SKM-1 (cell line): ENCODE measurements at regions not wholly inside any gene's neighbourhood (a gene's known extent, or its start where the extent isn't known, plus 50 kb on each side); places are given as distances from the start of the nearest gene placed in this dataset.

Experiments used
- DNase-seq: peaks from one replicate; lab custom pipeline; 2025; ENCODE audit not compliant: unreplicated experiment; lab: John Stamatoyannopoulos, UW

DNA sequence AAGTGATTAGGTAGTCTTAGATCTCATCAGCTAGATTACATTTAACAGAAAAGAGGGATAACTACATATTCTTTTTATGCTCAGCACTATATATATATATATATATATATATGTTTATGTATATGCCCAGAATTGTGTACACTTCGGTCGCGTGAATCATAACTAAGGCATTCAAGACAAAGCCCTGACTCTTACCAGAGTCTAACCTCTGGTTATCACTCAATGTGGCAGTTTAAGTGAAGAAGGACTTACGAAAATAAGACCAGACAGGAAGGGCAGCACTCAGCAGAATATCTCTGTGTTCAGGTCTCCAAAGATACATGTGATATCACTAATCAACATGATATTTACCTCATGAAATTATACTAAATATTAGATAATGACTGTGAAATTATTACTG is 1326.7 kb downstream of the MRPL39 start:
- no peak for DNase-seq

DNA sequence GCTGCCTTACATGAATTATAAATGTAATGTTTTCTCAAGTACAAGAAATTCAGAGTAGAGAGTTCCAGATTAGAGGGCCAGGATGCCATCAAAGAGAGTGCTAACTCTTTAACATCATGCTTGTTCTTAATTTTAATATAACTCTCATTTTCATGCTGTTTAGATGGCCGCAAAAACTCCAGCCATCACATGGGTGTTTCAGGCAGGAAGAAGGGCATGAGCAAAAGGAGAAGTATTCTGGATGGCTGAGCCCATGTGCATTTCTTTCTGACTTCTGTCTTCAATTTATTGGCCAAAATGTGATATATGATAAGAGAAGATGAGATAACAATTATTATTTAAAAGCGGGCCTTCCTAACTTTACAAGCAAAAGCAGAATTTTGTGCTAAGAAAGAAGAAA is 1328.6 kb downstream of the MRPL39 start:
- no peak for DNase-seq

DNA sequence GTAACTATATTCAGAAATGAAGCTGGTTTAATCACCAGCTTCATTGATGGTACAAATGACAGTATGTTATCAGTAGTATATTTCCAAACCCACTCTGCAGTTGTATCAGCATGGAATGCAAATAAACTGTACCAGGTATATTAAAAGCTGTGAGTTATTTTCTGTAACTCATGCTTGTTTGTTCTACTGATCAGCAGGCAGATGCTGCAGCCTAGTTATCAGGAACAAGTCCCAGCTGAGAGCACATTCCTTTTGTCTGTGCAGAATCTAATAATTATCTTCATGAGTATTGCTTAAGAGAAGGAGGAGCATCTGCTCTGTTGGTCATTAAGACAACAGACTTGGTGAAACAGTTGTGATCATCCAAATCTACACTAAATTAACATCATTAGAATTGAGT is 1331.1 kb downstream of the MRPL39 start:
- DNase-seq, result no peak

DNA sequence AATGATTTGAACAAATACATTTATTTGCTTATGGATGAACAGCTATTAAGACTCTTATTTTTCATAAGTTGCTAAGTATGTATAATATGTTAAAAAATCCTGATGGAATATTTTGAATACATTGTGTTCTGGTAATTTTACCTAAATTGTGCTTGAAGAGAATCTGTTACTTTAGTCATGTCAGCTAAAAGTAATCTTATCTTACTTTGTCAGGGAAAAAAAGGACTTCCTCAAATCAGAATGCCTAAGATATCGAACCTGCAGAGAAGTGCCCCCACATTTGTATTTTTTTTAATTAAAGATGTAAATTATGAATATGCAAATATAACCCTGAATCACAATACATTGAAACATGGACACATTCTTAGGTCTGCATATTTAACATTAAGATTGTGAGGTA is 1331.7 kb downstream of the MRPL39 start:
- DNase-seq, result no peak

DNA sequence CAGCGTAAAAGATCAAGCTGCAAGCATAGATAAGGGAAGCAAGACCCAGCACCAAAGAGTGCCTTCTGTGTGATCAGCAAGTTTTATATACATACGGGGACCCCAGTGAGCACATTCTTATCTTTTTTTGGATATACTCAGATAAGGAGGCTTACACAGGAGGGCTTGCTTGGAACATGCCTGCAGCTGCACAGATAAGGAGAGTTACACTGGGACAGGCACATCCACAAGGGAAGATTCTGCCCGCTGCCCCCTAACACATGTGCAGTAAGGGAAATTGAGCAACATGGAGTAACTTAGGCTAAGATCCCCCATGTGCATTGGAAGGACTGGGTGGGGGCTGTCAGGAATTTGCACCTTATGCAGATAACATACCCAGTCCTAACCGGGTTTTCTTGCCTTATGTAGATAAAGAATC is 1334.8 kb downstream of the MRPL39 start:
- DNase-seq, result no peak

DNA sequence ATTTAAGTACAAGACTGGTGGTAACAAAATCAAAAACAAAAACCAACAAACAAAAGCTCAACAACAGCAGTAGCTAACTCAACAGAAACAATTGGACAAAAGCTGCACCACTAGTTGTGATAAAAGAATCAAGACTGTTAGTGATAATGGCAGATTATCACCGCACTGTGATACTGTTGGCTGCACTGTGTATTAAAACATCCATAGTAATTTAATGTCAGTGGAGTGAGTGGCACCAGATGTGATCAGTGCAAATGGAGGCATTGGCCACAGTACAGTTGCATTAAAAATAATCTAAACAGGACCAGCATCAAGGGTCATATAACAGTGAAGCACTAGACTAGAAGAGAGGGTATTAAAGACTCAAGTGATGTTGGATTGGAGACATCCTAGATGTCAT is 1341.3 kb downstream of the MRPL39 start:
- no peak for DNase-seq

DNA sequence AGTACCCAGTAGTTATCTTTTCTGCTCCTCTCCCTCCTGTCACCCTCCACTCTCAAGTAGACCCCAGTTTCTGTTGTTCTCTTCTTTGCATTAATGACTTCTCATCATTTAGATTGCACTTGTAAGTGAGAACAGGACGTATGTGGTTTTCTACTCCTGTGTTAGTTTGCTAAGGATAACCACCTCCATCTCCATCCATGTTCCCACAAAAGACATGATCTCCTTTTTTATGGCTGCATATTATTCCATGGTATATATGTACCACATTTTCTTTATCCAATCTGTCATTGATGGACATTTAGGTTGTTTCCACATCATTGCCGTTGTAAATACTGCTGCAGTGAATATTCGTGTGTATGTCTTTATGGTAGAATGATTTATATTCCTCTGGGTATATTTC is 1346.5 kb downstream of the MRPL39 start:
- DNase-seq, result no peak

DNA sequence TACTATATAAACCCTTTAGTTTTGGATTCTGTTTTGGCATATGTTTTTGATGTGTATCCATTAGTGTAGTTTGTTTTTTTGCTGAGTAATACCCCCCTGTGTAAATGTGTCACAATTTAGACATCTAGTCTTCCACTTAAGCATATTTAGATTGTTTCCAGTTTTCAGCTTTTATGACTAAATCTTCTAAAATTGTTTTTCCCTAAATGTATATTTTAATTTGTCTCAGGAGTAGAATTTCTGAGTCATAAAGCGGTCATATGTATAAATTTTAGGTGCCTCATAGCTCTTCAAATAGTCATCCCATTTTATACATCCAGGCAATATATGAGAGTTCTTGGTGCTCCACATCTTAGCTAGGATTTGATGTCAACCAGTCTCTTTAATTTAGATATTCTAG is 1348.0 kb downstream of the MRPL39 start:
- no peak for DNase-seq

DNA sequence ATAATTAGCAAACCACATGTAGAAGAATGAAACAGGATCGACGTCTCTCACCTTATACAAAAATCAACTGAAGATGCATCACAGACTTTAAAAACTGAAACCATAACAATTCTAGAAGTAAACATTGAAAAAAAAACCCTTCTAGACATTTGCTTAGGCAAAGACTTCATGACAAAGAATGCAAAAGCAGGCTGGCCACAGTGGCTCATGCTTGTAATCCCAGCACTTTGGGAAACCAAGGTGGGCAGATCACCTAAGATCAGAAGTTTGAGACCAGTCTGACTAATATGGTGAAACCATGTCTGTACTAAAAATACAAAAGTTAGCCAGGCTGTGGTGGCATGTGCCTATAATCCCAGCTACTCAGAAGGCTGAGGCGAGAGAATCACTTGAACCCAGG is 1351.7 kb downstream of the MRPL39 start:
- no peak for DNase-seq

DNA sequence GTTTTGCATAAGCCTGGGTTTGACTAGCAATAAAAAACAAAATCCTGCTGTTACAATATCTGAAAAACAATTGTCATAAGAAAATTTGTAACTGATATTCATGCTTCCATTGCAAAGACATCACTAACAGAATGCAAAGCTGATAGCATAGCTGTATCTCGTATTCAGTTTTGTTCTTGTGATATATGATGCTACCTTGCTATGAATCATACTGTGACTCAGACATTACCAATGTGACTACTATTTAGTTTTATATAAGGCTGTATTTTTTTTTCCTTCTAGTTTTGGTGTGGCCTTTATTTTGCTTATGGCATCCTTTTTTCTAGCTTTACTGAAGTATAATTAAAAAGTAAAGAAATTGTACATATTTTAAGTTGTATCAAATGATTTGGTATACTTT is 1381.8 kb downstream of the MRPL39 start:
- no peak for DNase-seq

DNA sequence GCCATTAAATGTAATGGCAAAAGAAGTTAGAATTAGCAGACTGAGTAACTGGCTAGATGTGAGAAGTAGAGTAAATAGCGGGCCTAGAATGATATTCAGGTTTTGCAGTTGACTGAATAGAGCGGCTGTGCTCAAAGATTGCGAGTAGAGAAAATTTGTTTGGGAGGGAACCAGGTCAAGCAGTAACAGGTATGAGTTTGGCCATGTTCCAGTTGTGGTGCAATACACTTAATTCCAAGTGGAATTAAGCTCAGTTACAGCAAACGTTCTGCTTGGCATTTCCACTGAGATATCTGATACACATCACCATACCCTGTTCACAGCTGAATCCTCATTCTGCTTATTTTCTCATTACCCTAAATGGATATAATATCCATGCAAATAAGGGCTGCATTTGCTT is 1382.9 kb downstream of the MRPL39 start:
- DNase-seq, result no peak

DNA sequence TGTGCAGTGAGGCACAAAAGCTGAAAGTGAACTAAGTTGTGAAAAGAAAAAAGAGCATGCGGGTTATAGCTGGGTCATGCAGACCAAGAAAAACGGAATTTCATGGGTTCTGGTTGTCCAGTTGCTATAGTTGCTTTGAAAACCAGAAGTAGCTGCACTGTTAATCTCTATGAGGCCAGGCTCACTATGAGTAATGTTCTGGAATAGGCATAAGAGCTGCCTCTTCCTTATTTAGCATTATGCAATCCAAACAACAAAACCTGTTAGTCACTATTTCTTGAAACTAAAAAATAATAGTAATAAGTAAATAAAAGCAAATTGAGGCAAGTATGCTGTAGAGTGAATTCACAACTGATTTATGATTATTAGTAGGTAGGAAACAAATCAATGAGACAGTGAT is 1383.7 kb downstream of the MRPL39 start:
- DNase-seq, result no peak

DNA sequence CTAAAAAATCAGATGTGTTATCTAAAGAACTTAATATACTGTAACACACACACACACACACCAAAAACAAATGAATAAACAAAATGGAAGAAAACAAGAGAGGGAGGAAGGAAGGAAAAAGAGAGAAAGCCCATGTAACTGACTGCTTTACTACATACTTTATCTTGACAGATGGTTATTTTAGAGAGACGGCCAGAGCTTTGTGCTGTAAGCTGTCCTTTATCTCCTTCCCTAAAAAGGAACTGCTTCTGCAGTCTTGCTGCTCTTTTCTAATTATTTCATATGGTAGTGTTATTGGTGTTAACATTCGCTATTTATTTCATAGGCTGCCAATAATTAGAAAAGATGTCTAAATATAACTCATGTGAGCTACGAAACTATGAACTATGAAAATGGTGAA is 1384.6 kb downstream of the MRPL39 start:
- DNase-seq, result no peak

DNA sequence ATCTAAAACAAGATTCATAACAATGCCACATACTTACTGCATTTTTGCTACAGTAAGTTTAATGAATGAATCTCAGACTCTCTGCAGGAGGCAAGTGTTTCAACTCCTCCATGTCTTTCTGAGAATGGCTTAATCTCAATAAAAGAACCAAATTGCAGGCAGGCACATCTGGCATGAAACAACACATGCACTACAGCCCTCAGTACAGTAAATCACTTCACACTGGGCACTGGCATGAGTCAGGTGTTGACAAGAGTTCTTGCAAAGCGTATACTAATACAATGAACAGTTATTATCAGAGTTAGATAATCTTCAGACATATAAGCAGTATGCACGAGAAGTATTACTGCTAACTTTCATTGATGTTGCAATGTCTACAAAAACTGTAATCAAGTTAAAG is 1386.8 kb downstream of the MRPL39 start:
- no peak for DNase-seq

DNA sequence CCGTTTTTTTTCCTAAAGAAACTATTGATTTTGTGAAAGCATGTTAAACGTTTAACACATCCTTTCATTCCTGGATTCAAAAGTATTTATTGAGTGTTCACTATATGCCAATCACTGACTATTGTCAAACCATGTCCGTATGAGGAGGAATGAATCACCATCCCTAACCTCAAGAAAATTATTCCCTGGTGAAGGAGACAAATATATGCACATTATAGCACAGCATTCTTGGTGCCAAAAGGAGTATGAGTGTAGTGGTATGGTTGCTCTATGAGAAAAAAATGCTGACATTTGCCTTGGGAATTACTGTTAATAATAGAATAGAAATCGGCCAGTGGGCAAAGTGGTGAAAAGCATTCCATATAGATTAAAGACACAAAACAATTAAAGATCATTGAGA is 1390.1 kb downstream of the MRPL39 start:
- no peak for DNase-seq

DNA sequence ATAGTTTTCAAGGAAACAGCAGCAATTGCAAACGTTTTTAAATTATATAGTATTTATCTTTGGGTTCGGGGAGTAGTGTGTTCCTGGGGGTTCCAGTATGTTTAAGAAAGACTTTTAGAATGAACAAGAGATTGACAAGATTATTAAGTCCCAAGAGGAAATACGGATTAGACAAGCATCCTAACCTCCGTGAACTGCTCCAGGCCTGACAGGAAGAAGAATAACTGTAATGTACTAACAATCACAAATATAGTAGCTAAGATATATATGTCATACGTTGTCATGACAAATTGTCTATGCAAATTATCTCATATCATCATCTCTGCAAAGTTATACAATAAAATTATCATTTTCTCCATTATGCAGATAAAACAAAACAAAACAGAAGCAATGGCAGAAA is 1397.2 kb downstream of the MRPL39 start:
- no peak for DNase-seq

DNA sequence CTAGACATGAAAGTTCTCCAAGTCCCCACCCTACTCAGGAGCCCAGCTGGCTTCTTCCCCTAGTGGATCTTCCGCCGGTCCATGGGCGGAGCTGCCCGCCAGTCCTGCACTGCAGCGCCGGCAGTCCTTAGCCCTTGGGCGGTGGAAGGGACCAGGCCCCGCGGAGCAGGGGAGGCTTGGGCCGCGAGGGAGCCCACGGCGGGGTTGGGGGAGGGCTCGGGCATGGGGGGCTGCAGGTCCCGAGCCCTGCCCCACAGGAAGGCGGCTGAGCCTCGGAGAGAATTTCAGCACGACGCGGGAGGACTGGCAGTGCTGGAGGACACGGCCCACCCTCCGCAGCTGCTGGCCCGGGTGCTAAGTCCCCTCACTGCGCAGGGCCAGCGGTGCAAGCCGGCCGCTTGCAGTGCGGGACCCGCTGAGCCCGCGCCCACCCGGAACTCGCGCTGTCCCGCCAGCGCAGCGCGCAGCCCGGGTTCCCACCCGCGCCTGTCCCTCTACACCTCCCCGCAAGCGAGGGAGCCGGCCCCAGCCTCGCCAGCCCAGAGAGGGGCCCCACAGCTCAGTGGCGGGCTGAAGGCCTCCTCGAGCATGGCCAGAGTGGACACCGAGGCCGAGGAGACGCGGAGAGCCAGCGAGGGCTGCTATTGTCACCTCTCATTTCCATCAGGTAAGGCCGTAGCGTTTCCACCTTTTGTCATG is 1398.6 kb downstream of the MRPL39 start:
- DNase-seq, result no peak

DNA sequence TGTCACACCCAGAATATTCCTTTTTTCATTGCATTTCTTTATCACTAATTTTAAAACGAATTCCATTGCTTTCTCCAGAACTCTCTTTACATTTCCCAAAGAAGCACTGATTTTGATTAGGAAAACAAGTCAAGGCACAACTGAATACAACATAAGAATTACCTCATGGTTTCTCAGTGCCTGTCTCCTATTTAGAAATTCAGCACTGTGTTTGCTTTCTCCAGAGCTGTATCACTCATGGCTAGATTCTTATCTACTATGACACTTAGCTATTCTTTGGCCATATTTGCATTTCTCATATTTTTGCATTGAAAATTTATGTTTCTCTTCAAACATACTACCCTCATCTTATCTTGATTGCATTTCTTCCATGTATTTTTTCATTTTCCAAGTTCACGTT is 1402.0 kb downstream of the MRPL39 start:
- DNase-seq, result no peak

DNA sequence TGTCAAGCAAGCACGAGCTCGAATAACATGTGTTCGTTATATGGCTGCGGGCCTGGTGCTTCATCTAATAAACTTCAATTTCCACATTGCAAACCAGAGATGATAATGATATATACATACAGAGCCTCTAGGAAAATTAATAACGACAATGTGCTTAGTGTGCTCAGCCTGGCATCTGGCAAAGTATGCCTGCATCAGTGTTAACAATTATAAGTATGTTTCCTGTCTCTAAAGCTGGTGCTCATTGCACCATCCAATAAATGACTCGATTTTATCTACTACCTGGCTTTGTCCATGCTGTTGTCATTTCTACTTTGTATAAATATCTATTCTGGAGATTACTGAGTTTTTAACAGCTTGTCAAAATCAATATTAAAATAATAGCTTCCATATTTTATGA is 1402.6 kb downstream of the MRPL39 start:
- DNase-seq, result no peak

DNA sequence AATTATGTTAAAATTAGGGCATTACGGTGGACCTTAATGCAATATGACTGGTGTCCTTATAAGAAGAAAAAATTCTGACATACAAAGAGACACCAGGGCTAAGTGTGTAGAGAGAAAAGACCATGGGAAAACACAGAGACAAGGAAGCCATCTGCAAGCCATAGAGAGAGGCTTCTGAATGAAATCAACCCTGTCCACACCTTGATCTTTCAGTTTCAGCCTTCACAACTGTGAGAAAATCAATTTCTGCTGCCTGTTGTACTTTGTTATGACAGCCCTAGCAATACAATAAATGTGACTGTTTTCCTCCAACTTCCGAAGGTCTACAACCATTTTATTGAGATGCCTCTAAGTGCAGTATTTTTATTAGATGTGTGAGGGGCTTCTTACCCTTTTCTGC is 1407.2 kb downstream of the MRPL39 start:
- DNase-seq, result no peak

DNA sequence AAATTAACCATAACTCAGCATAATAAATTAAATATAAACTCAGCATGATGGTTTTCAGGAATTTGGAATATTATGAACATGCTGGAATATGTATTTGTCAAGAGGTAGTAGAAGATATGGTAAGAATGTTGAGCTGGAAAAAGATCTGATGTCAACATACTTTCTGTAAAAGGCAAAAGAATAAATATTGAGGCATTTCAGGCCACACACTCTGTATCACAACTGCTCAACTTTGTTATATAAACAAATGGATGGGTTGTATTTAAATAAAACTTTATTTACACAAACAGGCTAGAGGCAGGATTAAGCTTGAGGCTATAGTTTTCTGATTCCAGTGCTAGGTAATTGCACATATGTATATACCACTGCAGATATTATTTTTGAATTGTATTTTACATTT is 1409.4 kb downstream of the MRPL39 start:
- no peak for DNase-seq

DNA sequence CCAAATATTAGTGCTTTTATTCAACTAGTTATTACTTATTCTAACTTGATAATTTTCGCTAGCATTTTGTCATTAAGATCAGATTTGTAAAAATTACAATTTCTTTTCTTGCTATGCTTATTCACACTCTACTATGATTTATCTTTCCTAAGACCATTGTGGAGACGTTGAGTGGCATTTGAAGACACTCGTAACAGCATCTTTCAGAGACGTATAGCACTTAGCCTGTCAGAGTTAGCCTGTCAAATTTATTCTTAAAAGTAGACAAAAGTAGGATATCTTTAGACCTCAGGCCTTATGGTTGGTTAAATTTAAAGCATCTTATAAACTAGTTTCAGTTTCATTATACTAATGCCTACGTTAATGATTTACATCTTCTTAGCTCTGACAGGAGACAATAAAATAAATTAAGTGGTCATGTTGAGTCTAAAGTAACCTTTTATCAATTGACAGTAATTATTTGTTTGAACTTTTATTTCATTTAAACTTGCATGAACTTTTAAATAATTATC is 1410.1 kb downstream of the MRPL39 start:
- DNase-seq, result no peak

DNA sequence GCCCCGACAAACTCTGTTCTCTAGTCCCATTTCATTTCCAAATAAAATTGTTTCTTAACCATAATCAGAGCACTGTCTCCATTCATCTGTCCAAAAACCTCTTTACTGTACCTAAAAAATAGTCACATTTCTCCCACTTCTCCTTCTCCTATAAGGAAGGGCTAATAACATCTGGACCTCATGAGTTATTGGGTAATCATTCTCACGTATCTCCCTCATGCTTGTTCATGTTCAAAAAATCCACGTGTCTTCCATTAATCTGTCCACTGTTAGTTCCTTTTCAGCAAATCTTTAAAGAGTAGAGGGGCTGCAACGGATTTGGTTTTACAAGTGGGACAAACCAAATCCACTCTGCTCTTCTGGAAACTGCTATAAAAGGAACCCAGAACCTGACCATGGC is 1418.8 kb downstream of the MRPL39 start:
- no peak for DNase-seq
